Breast epithelium (tissue), 3 donors: ENCODE measurements at regions not wholly inside any gene's neighbourhood (a gene's known extent, or its start where the extent isn't known, plus 50 kb on each side); places are given as distances from the start of the nearest gene placed in this dataset.

ENCODE experiments used
- CTCF ChIP-seq, 3 donors: fragments of 450-650 bp; IDR thresholded peaks; one replicate each; pipeline ENCODE4 v1.5.1; 2016 to 2017; ENCODE audit warnings: antibody characterized with exemption in 3 of 3, mild to moderate bottlenecking in 3 of 3, moderate library complexity in 3 of 3
- POLR2A ChIP-seq: fragments of 450-650 bp; IDR thresholded peaks from one replicate; pipeline ENCODE4 v1.6.1; 2016; ENCODE audit warnings: antibody characterized with exemption, mild to moderate bottlenecking, moderate library complexity
- POLR2AphosphoS5 ChIP-seq, 3 donors: sonication (generic); formaldehyde crosslinking; IDR thresholded peaks; one replicate each; pipeline ENCODE4 v1.6.1; 2017; ENCODE audit warnings: antibody characterized with exemption in 3 of 3

- no peak for TF ChIP-seq CTCF (IDR thresholded peaks at IDR 0.05)
- no peak for TF ChIP-seq POLR2AphosphoS5 (IDR thresholded peaks at IDR 0.05)
- TF ChIP-seq POLR2A = no peak
Measured at GRCh38 chr6:23620911-23621401, 505.1 kb upstream of the NRSN1 start.
